ENCODE measurements at regions not wholly inside any gene's neighbourhood (a gene's known extent, or its start where the extent isn't known, plus 50 kb on each side); places are given as distances from the start of the nearest gene placed in this dataset.

- Histone ChIP-seq H3K4me1 (peaks cover 0 to 26% (median 12%) of the 10 kb centered on the region in 12 donors), H3K27me3 (no peaks in the 10 kb centered on the region), H3K27ac (no peak overlapping the region), H3K9me3 (peaks cover 0 to 3% (median 0%) of the 10 kb centered on the region in 12 donors), H3K36me3 (no peaks in the 10 kb centered on the region), H3K4me3 (no peak overlapping the region)
- no peak for TF ChIP-seq POLR2A (IDR thresholded peaks at IDR 0.05)
- TF ChIP-seq CTCF (IDR thresholded peaks at IDR 0.05): no peak
- ATAC-seq (no peak), DNase-seq (no peak)
- 33 to 65% (median 42%) methylated on average over 1 of the region's 1 CpG for WGBS, 4 donors
- intact Hi-C loops (cut with DNase I): no loop called here
Measured at GRCh38 chr2:12264146-12264545, 452.6 kb upstream of the TRIB2 start.

- intact Hi-C loops (cut with DNase I): no loop called here
- Histone ChIP-seq H3K4me1 (peaks cover 0 to 26% (median 12%) of the 10 kb centered on the region in 12 donors), H3K9me3 (peaks cover 0 to 3% (median 0%) of the 10 kb centered on the region in 12 donors), H3K36me3 (no peaks in the 10 kb centered on the region), H3K4me3 (no peak overlapping the region), H3K27me3 (no peaks in the 10 kb centered on the region), H3K27ac (no peak overlapping the region)
- DNase-seq: no peak
- 86 to 100% (median 95%) methylated on average over 1 of the region's 1 CpG for WGBS, 4 donors
- ATAC-seq: no peak
- TF ChIP-seq POLR2A (IDR thresholded peaks at IDR 0.05) (no peak), CTCF (IDR thresholded peaks at IDR 0.05) (no peak)
Measured at GRCh38 chr2:12265646-12266045, 451.1 kb upstream of the TRIB2 start.

GRCh38 chr2:12267042-12267441, 449.7 kb upstream of the TRIB2 start:
- no peak for TF ChIP-seq CTCF (IDR thresholded peaks at IDR 0.05)
- no peak overlapping the region for H3K27ac ChIP-seq
- DNase-seq (no peak), ATAC-seq (no peak)
- no peak overlapping the region for H3K4me3 ChIP-seq
- H3K36me3 ChIP-seq: no peaks in the 10 kb centered on the region
- H3K4me1 ChIP-seq: peaks cover 0 to 24% (median 12%) of the 10 kb centered on the region in 12 donors
- no peaks in the 10 kb centered on the region for H3K27me3 ChIP-seq
- no peaks in the 10 kb centered on the region for H3K9me3 ChIP-seq
- WGBS, 4 donors: 96 to 97% (median 96%) methylated on average over 3 of the region's 3 CpGs
- intact Hi-C loops (cut with DNase I): no loop called here

- no peak for ATAC-seq
- intact Hi-C loops (cut with DNase I): no loop called here
- H3K9me3 ChIP-seq: no peaks in the 10 kb centered on the region
- 87 to 93% (median 88%) methylated on average over 7 of the region's 7 CpGs for WGBS, 4 donors
- no peak for DNase-seq
- no peak overlapping the region for H3K27ac ChIP-seq
- no peaks in the 10 kb centered on the region for H3K36me3 ChIP-seq
- peaks cover 0 to 3% (median 0%) of the 10 kb centered on the region in 12 donors for H3K4me1 ChIP-seq
- TF ChIP-seq POLR2A (IDR thresholded peaks at IDR 0.05) (no peak), CTCF (IDR thresholded peaks at IDR 0.05) (no peak)
- no peak overlapping the region for H3K4me3 ChIP-seq
- H3K27me3 ChIP-seq: no peaks in the 10 kb centered on the region
Measured at GRCh38 chr2:12269041-12269972, 447.4 kb upstream of the TRIB2 start.
